ENCODE measurements at regions not wholly inside any gene's neighbourhood (a gene's known extent, or its start where the extent isn't known, plus 50 kb on each side); places are given as distances from the start of the nearest gene placed in this dataset.

DNA sequence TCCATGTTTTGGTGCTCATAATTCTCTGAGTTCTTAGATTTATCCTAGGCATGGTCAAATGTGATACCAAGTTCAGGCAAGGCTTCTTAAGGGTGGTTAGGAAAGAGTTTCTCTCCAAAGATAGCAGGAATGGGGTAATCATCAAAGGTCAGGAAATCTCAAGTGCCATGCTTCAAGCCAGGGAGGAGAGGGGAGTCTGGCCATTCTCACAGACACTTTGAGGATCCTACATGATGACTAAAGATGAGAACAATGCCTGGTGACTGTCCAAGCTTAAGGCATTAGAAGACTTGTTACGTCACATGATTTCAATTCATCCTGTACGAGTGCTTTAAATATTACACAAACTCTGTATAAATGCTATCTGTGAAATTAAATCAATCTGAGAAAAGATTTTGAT, 59.4 kb downstream of the POM121L12 start:
- TF ChIP-seq, protein P1, sequence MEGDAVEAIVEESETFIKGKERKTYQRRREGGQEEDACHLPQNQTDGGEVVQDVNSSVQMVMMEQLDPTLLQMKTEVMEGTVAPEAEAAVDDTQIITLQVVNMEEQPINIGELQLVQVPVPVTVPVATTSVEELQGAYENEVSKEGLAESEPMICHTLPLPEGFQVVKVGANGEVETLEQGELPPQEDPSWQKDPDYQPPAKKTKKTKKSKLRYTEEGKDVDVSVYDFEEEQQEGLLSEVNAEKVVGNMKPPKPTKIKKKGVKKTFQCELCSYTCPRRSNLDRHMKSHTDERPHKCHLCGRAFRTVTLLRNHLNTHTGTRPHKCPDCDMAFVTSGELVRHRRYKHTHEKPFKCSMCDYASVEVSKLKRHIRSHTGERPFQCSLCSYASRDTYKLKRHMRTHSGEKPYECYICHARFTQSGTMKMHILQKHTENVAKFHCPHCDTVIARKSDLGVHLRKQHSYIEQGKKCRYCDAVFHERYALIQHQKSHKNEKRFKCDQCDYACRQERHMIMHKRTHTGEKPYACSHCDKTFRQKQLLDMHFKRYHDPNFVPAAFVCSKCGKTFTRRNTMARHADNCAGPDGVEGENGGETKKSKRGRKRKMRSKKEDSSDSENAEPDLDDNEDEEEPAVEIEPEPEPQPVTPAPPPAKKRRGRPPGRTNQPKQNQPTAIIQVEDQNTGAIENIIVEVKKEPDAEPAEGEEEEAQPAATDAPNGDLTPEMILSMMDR (IDR thresholded peaks at IDR 0.05), result no peak
- no peak for TF ChIP-seq NFYB (CRISPR knock-in tag; conservative IDR thresholded peaks at IDR 0.05; ENCODE audit: low read depth)
- TF ChIP-seq, protein P2, sequence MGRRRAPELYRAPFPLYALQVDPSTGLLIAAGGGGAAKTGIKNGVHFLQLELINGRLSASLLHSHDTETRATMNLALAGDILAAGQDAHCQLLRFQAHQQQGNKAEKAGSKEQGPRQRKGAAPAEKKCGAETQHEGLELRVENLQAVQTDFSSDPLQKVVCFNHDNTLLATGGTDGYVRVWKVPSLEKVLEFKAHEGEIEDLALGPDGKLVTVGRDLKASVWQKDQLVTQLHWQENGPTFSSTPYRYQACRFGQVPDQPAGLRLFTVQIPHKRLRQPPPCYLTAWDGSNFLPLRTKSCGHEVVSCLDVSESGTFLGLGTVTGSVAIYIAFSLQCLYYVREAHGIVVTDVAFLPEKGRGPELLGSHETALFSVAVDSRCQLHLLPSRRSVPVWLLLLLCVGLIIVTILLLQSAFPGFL (CRISPR knock-in tag; IDR thresholded peaks at IDR 0.05; ENCODE audit: borderline replicate concordance), result no peak
- TF ChIP-seq ZNF232 (CRISPR knock-in tag; IDR thresholded peaks at IDR 0.05), result no peak
- TF ChIP-seq FOXJ3 (CRISPR knock-in tag; IDR thresholded peaks at IDR 0.05; ENCODE audit: borderline replicate concordance), result no peak
- no peak for TF ChIP-seq ETV6 (CRISPR knock-in tag; IDR thresholded peaks at IDR 0.05)
- TF ChIP-seq, protein P3, sequence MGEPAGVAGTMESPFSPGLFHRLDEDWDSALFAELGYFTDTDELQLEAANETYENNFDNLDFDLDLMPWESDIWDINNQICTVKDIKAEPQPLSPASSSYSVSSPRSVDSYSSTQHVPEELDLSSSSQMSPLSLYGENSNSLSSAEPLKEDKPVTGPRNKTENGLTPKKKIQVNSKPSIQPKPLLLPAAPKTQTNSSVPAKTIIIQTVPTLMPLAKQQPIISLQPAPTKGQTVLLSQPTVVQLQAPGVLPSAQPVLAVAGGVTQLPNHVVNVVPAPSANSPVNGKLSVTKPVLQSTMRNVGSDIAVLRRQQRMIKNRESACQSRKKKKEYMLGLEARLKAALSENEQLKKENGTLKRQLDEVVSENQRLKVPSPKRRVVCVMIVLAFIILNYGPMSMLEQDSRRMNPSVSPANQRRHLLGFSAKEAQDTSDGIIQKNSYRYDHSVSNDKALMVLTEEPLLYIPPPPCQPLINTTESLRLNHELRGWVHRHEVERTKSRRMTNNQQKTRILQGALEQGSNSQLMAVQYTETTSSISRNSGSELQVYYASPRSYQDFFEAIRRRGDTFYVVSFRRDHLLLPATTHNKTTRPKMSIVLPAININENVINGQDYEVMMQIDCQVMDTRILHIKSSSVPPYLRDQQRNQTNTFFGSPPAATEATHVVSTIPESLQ (CRISPR knock-in tag; IDR thresholded peaks at IDR 0.05), result no peak

Data from WTC11 (cell line).